AG09309 (cell line): ENCODE measurements at regions not wholly inside any gene's neighbourhood (a gene's known extent, or its start where the extent isn't known, plus 50 kb on each side); places are given as distances from the start of the nearest gene placed in this dataset.
"Not testable (repeated sequence)": the region's sequence is repeated elsewhere in the genome, so short reads cannot be mapped to it uniquely, and the experiment has no call there.

Experiments used
- DNase-seq: peaks from one replicate; pipeline ENCODE4 v3.0.0-alpha.2; 2010; ENCODE audit warnings: low read depth
- H3K4me3 ChIP-seq: 2 replicates; pipeline ENCODE4 v1.5.1; 2011; ENCODE audit warnings: mild to moderate bottlenecking, low read depth, low read length, moderate library complexity; ENCODE audit not compliant: control insufficient read depth
- TF ChIP-seq, protein P1 (sequence below): IDR thresholded peaks from 2 replicates; pipeline ENCODE4 v1.5.1; 2011; ENCODE audit warnings: mild to moderate bottlenecking, low read depth, low read length, inconsistent platforms; ENCODE audit not compliant: insufficient read depth, control insufficient read depth; ENCODE audit errors: missing control alignments

DNA sequence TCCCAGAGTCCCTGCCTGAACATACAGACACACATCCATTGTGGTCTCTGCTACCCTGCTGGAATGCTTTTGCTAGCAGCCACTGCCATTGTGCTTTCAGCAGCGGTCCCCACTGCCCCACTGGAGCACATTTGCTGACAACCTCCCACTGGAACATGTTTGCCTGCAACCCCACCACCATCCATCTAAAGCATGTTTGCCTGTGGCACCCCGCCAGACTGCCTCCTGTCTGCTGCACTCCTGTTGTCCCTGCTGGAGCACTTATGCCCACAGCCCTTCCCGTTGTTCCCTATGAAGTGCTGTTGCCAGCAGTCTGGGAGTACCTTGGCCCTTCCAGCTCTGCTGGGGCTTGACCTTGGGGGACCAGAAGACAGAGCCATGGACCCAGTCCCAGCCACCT is 136.3 kb downstream of the ARL5B start:
- no peak overlapping the region for H3K4me3 ChIP-seq
- no peak for DNase-seq
- TF ChIP-seq, protein P1, sequence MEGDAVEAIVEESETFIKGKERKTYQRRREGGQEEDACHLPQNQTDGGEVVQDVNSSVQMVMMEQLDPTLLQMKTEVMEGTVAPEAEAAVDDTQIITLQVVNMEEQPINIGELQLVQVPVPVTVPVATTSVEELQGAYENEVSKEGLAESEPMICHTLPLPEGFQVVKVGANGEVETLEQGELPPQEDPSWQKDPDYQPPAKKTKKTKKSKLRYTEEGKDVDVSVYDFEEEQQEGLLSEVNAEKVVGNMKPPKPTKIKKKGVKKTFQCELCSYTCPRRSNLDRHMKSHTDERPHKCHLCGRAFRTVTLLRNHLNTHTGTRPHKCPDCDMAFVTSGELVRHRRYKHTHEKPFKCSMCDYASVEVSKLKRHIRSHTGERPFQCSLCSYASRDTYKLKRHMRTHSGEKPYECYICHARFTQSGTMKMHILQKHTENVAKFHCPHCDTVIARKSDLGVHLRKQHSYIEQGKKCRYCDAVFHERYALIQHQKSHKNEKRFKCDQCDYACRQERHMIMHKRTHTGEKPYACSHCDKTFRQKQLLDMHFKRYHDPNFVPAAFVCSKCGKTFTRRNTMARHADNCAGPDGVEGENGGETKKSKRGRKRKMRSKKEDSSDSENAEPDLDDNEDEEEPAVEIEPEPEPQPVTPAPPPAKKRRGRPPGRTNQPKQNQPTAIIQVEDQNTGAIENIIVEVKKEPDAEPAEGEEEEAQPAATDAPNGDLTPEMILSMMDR = no peak

DNA sequence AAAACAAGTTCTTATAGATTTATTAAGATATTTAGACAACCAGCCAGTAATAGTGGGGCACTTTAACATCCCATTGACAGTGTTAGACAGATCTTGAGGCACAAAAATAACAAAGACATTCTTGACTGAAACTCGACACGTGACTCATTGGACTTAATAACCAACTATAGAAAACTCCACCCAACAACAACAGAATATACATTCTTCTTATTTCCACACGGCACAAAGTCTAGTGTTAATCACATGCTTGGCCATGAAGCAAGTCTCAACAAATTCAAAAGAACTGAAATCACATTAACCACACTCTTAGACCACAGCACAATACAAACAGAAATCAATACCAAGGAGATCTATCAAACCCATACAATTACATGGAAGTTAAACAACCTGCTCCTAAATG is 138.1 kb downstream of the ARL5B start:
- H3K4me3 ChIP-seq = no peak overlapping the region
- TF ChIP-seq, protein P1 = no peak
- no peak for DNase-seq

DNA sequence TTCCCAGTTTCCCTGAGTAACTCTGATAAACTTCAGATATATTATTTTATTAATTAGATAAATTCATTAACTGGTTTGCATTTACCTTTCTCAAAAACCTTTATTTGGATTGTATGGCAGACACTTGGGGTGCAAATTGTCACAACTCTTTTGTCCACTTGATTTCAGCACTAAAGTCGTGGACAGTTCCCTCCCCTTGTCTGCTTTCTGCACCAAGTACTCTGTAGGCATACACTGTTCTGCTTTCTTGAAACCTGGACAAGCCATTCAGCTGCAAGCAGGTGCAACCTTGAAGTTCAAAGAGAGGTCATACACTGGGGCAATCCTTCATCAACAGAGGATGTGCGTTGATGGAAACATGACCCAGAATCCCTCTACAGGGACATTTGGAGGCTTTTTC is 162.9 kb downstream of the ARL5B start:
- H3K4me3 ChIP-seq = no peak overlapping the region
- DNase-seq = no peak
- TF ChIP-seq, protein P1 = no peak

DNA sequence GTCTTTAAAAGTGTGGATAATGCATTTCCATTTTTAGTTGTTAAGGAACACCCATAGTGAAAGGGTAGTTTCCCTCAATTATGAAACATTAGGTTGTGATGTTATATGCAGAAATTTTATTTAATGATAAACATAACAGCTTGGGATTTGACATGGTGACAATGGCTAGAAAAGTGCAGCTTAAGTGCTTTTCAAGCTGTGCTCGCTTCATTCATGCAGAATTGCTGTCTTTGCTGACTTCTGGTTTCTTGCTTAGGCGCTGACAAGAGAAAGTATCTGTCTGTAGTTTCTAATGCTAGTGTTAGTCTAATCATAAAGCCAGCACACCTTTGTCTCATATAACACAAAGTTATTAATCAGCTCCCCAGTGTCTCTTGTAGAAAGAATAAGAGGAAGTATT is 170.0 kb downstream of the ARL5B start:
- no peak for DNase-seq
- TF ChIP-seq, protein P1 = no peak
- H3K4me3 ChIP-seq = no peak overlapping the region

DNA sequence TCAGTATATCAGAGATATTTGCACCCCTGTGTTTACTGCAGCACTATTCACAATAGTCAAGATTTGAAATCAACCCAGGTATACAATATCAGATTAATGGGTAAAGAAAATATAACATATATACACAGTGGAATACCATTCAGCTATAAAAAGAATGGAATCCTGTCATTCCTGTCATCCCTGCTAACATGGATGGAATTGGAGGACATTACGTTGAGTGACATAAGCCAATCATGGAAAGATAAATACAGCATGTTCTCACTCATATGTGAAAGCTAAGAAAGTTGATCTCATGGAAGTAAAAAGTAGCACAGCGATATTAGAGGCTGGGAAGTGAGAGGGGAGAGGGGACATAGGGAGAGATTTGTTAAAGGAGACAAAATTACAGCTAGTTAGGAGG is 171.0 kb downstream of the ARL5B start:
- DNase-seq = no peak
- H3K4me3 ChIP-seq = no peak overlapping the region
- TF ChIP-seq, protein P1 = no peak

DNA sequence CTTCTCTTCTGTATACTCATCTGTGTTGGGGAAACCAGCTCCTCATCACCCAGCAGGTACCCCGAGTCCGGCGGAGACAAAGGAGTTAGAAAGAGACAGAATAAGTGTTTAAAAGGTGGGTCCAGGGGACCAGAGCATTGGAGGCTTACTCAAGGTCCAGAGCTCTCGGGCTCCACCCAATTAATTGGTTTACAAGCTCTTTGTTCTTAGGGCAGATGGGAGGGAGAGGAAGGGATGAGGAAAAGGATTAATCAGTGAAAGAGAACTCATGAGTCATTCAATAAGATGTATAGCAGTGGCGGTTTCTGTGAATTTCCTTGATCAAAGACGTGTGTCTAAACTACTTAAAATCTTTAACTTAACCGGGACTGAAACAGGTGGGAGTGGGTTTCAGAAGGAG is 192.0 kb upstream of the MALRD1 start:
- DNase-seq, H3K4me3 ChIP-seq: not testable (repeated sequence)

DNA sequence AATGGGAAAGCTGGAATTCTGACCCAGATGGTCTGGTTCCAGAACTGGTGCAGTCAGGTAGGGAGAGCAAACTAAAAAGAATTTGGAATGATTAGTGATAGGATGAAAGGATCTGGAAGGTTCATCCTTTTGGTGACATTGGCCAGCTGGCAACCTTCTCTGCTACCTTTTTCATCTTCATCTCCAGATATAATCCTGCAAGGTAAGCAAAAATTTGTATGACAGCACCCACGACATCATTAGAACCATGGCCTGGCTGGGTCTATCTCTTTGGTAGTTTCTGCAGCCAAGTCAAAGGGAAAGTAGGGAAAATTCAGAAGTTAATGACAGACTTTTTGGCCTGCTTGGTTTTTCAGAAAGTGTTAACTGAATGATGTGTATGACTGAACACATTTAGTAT is 188.9 kb upstream of the MALRD1 start:
- H3K4me3 ChIP-seq = no peak overlapping the region
- TF ChIP-seq, protein P1 = no peak
- no peak for DNase-seq
